ENCODE measurements at regions not wholly inside any gene's neighbourhood (a gene's known extent, or its start where the extent isn't known, plus 50 kb on each side); places are given as distances from the start of the nearest gene placed in this dataset.

- TF ChIP-seq ZNF274 (IDR thresholded peaks at IDR 0.05; ENCODE audit: low read depth, low read length), result no peak
- TF ChIP-seq SUZ12 (IDR thresholded peaks at IDR 0.05; ENCODE audit: extremely low read depth, insufficient read depth, insufficient read length), result no peak
Measured at GRCh38 chr11:87961606-87962005, 213.6 kb downstream of the RAB38 start.
